H54 (cell line): ENCODE measurements at regions not wholly inside any gene's neighbourhood (a gene's known extent, or its start where the extent isn't known, plus 50 kb on each side); places are given as distances from the start of the nearest gene placed in this dataset.

Experiments used
- DNase-seq: peaks from one replicate; pipeline ENCODE4 v3.0.0; 2011; ENCODE audit warnings: low spot score, mixed read lengths; ENCODE audit not compliant: insufficient read length
- FAIRE-seq: peaks from 3 replicates; lab custom pipeline; 2011; peaks lifted over from hg19 to GRCh38; lab: Jason Lieb, UNC
- POLR2A ChIP-seq: IDR thresholded peaks from 2 replicates; pipeline ENCODE4 v1.6.1; 2011; ENCODE audit warnings: low read depth, mild to moderate bottlenecking, low read length

- DNase-seq (no peak), FAIRE-seq (no peak)
- TF ChIP-seq POLR2A, result no peak
These were observed 71.4 kb downstream of the TLR4 start for GRCh38 chr9:117775591-117775990.

DNA sequence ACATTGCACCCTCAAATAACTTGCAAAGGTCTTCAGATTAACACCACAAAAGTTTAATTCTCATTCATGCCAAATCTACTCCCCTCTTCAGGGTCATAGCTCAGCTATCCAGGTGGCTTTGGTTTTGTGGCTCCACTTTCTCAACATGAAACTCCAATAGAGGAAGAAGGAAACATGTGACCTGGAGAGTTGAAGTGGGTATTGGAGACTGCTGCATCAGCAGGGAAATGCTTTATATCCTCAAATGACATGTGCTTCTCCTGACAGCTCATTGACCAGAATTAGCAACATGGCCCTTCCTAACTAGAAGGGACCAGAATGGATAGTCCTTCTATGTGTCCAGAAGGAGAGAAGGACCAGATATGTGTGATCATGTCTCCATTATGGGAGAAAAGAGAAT is 73.6 kb downstream of the TLR4 start:
- TF ChIP-seq POLR2A, result no peak
- FAIRE-seq (no peak), DNase-seq (no peak)

GRCh38 chr9:117779760-117780159 is 75.6 kb downstream of the TLR4 start:
- TF ChIP-seq POLR2A, result no peak
- FAIRE-seq (no peak), DNase-seq (no peak)

DNA sequence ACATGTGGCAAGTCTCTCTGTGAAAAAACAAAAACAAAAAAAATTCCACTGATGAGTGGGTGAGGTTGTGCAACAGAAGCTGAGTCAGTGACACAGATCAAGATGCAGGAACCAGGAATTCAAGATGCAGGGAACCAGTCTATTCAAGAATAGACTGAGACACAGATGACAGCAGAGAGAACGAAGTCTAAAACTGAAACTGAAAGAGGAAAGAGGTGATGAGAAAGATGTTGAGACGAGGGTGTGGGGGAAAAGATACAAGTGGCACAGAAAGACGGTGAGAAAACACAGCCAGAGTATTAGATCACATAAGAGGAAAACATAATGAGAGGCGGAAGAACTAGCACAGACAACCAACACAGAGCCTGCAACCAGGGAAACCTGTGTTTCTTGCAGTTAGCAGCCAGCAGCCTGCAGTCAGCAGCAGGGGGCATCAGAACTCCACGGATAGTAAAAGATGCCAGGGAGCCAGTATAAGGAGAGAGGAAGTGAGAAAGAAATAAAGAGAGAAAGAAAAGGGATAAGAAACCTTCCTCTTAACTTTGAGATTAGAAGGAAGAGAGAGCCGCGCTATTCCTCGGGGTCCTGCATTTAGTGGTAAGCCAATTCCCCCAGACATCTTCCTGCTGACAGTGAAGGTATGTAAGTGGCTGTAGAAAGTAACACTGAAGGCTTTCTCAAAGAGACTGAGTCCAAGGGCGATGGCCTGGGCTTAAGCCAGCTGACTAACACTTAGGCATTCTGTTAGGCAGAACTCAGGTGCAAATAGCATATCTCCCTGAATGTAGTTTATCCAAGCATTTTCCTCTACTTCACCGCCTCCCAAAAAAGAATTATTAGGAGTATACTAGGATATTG is 79.0 kb downstream of the TLR4 start:
- DNase-seq, result peak; percentile 56
- FAIRE-seq, result peak; percentile 96

DNA sequence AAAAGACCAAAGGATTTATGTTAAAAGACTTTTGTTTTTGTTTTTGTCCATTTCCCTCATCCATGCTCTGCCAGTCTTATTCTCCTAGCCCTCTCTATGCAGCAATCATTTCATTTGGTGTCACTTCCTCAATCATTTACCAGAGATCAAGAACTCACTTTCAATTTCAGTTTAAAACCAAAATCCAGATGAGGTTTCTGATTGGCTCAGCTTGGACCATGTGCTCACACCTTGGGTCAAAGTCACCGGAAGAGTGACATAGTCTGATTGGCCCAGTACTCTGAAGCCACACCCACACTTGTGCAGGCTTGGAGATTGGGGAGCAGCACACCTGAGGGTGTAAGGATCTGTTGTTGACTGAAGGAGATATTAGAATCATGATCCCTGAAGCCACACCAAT is 79.6 kb downstream of the TLR4 start:
- FAIRE-seq, result peak; percentile 48
- no peak for DNase-seq
- TF ChIP-seq POLR2A, result no peak

More for the DNA sequence above, 79.0 kb downstream of the TLR4 start:
- no peak for TF ChIP-seq POLR2A

DNA sequence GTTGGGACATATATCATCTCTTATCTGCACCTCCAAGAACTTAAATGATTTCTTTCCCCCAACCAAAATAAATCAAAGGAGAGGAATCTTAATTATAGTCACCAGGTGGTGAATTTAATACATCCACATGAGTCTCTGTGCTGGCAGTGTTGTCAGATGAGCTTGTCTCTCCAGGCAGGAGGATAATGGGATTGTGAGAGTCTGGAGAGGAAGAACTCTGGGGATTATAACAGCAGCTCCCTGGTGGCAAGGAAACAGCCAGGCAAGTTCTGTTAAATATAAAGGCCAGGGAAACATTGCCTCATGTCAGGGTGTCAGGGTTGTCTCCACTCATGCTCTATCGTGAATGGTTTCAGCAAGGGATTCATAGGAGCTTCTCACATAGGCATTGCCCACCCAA is 80.8 kb downstream of the TLR4 start:
- FAIRE-seq (no peak), DNase-seq (no peak)

GRCh38 chr9:117787746-117788145 is 83.5 kb downstream of the TLR4 start:
- no peak for TF ChIP-seq POLR2A
- DNase-seq (no peak), FAIRE-seq (no peak)

More for the DNA sequence above, 80.8 kb downstream of the TLR4 start:
- no peak for TF ChIP-seq POLR2A

DNA sequence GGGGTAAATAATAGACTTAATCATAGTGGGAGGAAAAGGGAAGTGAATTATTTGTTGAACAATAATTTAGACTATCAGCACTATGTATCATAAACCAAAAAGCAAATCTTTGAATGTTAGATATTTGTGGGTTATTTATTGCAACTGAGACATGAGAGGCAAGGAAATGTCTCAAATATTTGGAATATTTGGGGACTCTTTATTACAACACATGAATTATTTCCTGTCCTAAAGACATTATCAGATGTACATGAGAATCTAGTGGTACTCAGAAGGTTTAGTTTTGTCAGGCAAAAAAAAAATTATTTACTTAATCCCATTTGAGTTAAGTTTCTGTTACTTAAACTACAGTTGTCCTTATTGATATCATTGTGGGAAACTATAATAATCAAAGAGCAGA is 91.1 kb downstream of the TLR4 start:
- peak; percentile 6 for FAIRE-seq

GRCh38 chr9:117796681-117797080 is 92.5 kb downstream of the TLR4 start:
- DNase-seq (no peak), FAIRE-seq (no peak)
- TF ChIP-seq POLR2A, result no peak

More for the DNA sequence above, 91.1 kb downstream of the TLR4 start:
- no peak for TF ChIP-seq POLR2A
- no peak for DNase-seq

DNA sequence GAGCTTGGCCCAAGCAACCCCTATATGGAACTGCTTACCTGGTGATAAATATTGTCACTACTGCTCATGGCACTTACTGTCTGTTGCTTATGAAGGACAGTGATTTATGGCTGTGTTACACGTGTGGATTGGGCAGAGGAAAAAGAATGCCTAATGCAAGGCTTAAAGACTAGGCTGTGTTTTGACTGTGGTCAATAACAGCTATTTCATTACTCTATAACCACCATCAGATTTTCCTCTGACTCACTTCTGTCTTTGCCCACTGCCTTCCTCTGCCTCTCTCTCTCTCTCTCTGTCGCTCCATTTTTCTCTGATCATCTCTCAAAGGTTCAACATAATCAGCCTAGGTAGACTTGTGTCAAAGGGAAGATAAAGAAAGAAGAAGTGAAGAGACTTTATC is 96.2 kb downstream of the TLR4 start:
- FAIRE-seq, result no peak
- TF ChIP-seq POLR2A, result no peak
- no peak for DNase-seq

- DNase-seq, result no peak
- FAIRE-seq, result no peak
- no peak for TF ChIP-seq POLR2A
These were observed 105.5 kb downstream of the TLR4 start for GRCh38 chr9:117809751-117810150.

- no peak for DNase-seq
- TF ChIP-seq POLR2A, result no peak
- no peak for FAIRE-seq
These were observed 111.1 kb downstream of the TLR4 start for GRCh38 chr9:117815315-117815714.

- DNase-seq (no peak), FAIRE-seq (no peak)
- no peak for TF ChIP-seq POLR2A
These were observed 111.7 kb downstream of the TLR4 start for GRCh38 chr9:117815948-117816347.

- DNase-seq (no peak), FAIRE-seq (no peak)
- no peak for TF ChIP-seq POLR2A
These were observed 117.8 kb downstream of the TLR4 start for GRCh38 chr9:117821954-117822353.

DNA sequence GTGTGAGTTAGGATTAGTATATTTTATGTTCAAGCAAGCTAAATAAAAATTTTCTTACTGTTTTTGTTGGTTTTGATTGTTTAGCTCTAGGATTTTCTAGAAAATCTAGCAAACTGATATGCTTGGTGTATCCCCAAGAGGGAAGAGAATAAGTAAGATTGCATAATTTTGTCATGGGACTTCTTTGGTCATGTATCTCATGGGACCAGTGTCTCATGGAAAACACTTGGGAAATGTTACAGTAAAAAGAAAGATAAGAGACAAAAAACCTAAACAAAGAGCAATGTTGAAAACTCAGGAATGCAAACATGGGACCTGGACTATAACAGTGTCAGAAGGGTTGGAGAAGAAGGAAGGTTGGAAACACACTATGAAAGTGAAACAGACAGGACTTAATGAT is 119.4 kb downstream of the TLR4 start:
- DNase-seq (no peak), FAIRE-seq (no peak)
- no peak for TF ChIP-seq POLR2A
